ENCODE measurements at regions not wholly inside any gene's neighbourhood (a gene's known extent, or its start where the extent isn't known, plus 50 kb on each side); places are given as distances from the start of the nearest gene placed in this dataset.

- no peak for TF ChIP-seq CTCF (IDR thresholded peaks at IDR 0.05)
- TF ChIP-seq POLR2A (IDR thresholded peaks at IDR 0.05): no peak
- intact Hi-C loops (cut with DNase I): no loop called here
Observed at GRCh38 chr6:81995548-81996289, 243.2 kb upstream of the TENT5A start.

DNA sequence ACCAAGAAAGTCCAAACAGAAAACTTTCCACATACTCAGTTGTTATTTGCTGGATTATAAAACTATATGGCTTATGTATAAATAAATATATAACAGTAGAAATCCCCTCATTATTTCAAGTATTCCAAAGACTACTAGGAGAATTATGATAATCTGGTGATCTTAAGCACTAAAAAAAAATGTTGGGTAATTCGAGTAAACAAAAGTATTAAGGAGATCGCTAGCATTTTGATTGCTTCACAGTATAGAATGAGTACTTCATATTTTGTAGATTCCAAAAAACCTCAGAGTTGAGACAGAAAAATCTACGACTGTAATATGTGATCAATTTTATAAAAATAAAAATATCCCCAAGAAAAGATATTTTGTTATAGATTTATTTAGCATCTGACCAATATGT, 236.4 kb upstream of the TENT5A start:
- intact Hi-C loops (cut with DNase I): no loop called here
- H3K27ac ChIP-seq: no peak overlapping the region
- ATAC-seq: no peak
- 59 to 70% methylated on average over 3 of the region's 3 CpGs for WGBS, 2 donors
- TF ChIP-seq POLR2A (IDR thresholded peaks at IDR 0.05): no peak
- no peak for TF ChIP-seq CTCF (IDR thresholded peaks at IDR 0.05)
- H3K36me3 ChIP-seq (replicated peaks in 1 of 2; ENCODE audit: insufficient read depth in 1 of 2, low read depth in 2 of 2): no peaks in the 10 kb centered on the region
- H3K4me1 ChIP-seq: no peaks in the 10 kb centered on the region
- no peak overlapping the region for H3K4me3 ChIP-seq
- no peak for DNase-seq
- no peaks in the 10 kb centered on the region for H3K9me3 ChIP-seq
- H3K27me3 ChIP-seq: no peaks in the 10 kb centered on the region

More at GRCh38 chr6:81995548-81996289, 243.2 kb upstream of the TENT5A start:
- no peaks in the 10 kb centered on the region for H3K9me3 ChIP-seq
- no peak overlapping the region for H3K4me3 ChIP-seq
- no peaks in the 10 kb centered on the region for H3K36me3 ChIP-seq (replicated peaks in 1 of 2; ENCODE audit: insufficient read depth in 1 of 2, low read depth in 2 of 2)
- H3K4me1 ChIP-seq: no peaks in the 10 kb centered on the region
- no peak for DNase-seq
- no peak for ATAC-seq
- H3K27ac ChIP-seq: no peak overlapping the region
- no peaks in the 10 kb centered on the region for H3K27me3 ChIP-seq
- WGBS, 2 donors: 43 to 54% methylated on average over 1 of the region's 1 CpG

DNA sequence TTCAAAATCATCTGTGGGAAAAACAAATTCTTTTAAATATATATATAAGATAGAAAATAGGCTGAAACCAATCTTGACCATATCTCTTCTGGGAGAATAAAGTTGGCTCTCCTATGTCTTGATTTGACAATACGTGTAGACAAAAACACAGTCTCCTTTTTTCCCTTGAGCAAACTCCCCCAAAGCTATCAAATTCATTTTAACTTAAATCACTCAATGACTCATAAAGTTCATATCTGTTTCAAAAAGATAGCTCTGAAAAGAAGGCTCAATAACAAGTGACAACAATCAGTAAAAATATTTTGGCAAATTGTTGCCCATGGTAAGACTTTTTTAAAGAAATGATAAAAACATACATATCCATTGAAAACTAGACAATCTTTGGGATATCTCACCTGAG, 236.0 kb upstream of the TENT5A start:
- no peaks in the 10 kb centered on the region for H3K36me3 ChIP-seq (replicated peaks in 1 of 2; ENCODE audit: insufficient read depth in 1 of 2, low read depth in 2 of 2)
- no peaks in the 10 kb centered on the region for H3K27me3 ChIP-seq
- TF ChIP-seq POLR2A (IDR thresholded peaks at IDR 0.05) (no peak), CTCF (IDR thresholded peaks at IDR 0.05) (no peak)
- intact Hi-C loops (cut with DNase I): no loop called here
- DNase-seq (no peak), ATAC-seq (no peak)
- no peak overlapping the region for H3K4me3 ChIP-seq
- H3K27ac ChIP-seq: no peak overlapping the region
- no peaks in the 10 kb centered on the region for H3K9me3 ChIP-seq
- H3K4me1 ChIP-seq: no peaks in the 10 kb centered on the region
- WGBS, 2 donors: 75 to 85% methylated on average over 1 of the region's 1 CpG

- WGBS, 2 donors: 72 to 83% methylated on average over 3 of the region's 3 CpGs
- DNase-seq (no peak), ATAC-seq (no peak)
- no peaks in the 10 kb centered on the region for H3K4me1 ChIP-seq
- intact Hi-C loops (cut with DNase I): no loop called here
- no peak overlapping the region for H3K4me3 ChIP-seq
- no peaks in the 10 kb centered on the region for H3K36me3 ChIP-seq (replicated peaks in 1 of 2; ENCODE audit: insufficient read depth in 1 of 2, low read depth in 2 of 2)
- no peaks in the 10 kb centered on the region for H3K27me3 ChIP-seq
- no peak for TF ChIP-seq POLR2A (IDR thresholded peaks at IDR 0.05)
- TF ChIP-seq CTCF (IDR thresholded peaks at IDR 0.05): no peak
- no peak overlapping the region for H3K27ac ChIP-seq
- H3K9me3 ChIP-seq: no peaks in the 10 kb centered on the region
Observed at GRCh38 chr6:81987293-81987692, 234.8 kb upstream of the TENT5A start.

DNA sequence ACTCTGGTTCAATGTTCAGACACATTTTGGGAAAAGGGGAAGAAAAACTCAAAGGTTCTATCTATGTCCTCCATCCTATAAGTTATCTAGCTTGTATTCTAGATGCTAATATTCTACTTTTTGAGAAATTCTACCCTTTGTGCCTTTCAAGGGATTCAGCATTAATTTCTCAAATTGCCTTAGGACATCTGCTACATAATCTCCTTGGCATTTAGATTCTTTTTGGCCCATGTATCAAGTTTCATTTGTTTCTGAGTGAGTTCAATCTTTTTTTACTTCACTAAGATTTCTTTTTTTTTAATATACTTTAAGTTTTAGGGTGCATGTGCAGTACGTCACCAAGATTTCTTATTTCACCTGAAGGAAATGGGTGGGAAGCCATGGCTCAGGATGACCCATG, 232.7 kb upstream of the TENT5A start:
- ATAC-seq (no peak), DNase-seq (no peak)
- H3K4me1 ChIP-seq: no peaks in the 10 kb centered on the region
- no peak overlapping the region for H3K27ac ChIP-seq
- H3K9me3 ChIP-seq: no peaks in the 10 kb centered on the region
- no peaks in the 10 kb centered on the region for H3K36me3 ChIP-seq (replicated peaks in 1 of 2; ENCODE audit: insufficient read depth in 1 of 2, low read depth in 2 of 2)
- no peak overlapping the region for H3K4me3 ChIP-seq
- intact Hi-C loops (cut with DNase I): no loop called here
- H3K27me3 ChIP-seq: no peaks in the 10 kb centered on the region
- no peak for TF ChIP-seq POLR2A (IDR thresholded peaks at IDR 0.05)
- TF ChIP-seq CTCF (IDR thresholded peaks at IDR 0.05): no peak
- 87 to 93% methylated on average over 1 of the region's 1 CpG for WGBS, 2 donors
